Activated B cell treated with CpG ODN at 0.5 μM for 24 hours (primary cell): ENCODE measurements at regions not wholly inside any gene's neighbourhood (a gene's known extent, or its start where the extent isn't known, plus 50 kb on each side); places are given as distances from the start of the nearest gene placed in this dataset.

ENCODE experiments used
- ATAC-seq: fragments of 200-7000 bp; cut with Tn5 transposase; one replicate; pipeline ENCODE4 v1.10.0; 2021; ENCODE audit warnings: low read depth, mild to moderate bottlenecking, moderate library complexity
- CTCF ChIA-PET: fragments of 350-600 bp; sonication (Branson Sonifier 250); formaldehyde crosslinking; loops from one replicate; lab custom pipeline; 2021; ENCODE audit warnings: antibody characterized with exemption; lab: Charles Lee
- POLR2A ChIA-PET: fragments of 350-600 bp; sonication (Branson Sonifier 250); formaldehyde crosslinking; loops from one replicate; lab custom pipeline; 2021; ENCODE audit warnings: antibody characterized with exemption; lab: Charles Lee
- DNase-seq: peaks from one replicate; pipeline ENCODE4 v3.0.0; 2022
- H3K27ac Mint-ChIP-seq: one replicate; pipeline ENCODE4 v1.8.0; 2020; ENCODE audit warnings: mixed read lengths
- H3K27me3 Mint-ChIP-seq: one replicate; pipeline ENCODE4 v1.8.0; 2021; ENCODE audit warnings: mixed read lengths
- H3K36me3 Mint-ChIP-seq: one replicate; pipeline ENCODE4 v1.8.0; 2021; ENCODE audit warnings: low read depth, mixed read lengths
- H3K4me1 Mint-ChIP-seq: one replicate; pipeline ENCODE4 v1.8.0; 2021; ENCODE audit warnings: mixed read lengths
- H3K4me3 Mint-ChIP-seq: one replicate; pipeline ENCODE4 v1.8.0; 2020; ENCODE audit warnings: mild to moderate bottlenecking, mixed read lengths
- H3K9me3 Mint-ChIP-seq: one replicate; pipeline ENCODE4 v1.8.0; 2020; ENCODE audit warnings: mixed read lengths
- CTCF ChIP-seq: fragments of 200-600 bp; IDR thresholded peaks from one replicate; pipeline ENCODE4 v1.8.0; 2022; ENCODE audit warnings: antibody characterized with exemption, mild to moderate bottlenecking
- intact Hi-C: fragments of 100-400 bp; cut with micrococcal nuclease; formaldehyde crosslinking; loops from one replicate; pipeline ENCODE4 v1.15.1; 2024

GRCh38 chr20:39190666-39191570, 228.8 kb downstream of the DHX35 start:
- H3K27me3 Mint-ChIP-seq, result peaks cover 12% of the 10 kb centered on the region
- no peak for ATAC-seq
- DNase-seq, result no peak
- H3K36me3 Mint-ChIP-seq, result no peaks in the 10 kb centered on the region
- no peak overlapping the region for H3K4me3 Mint-ChIP-seq
- H3K27ac Mint-ChIP-seq, result no peak overlapping the region
- POLR2A ChIA-PET, result no interaction called here
- CTCF ChIA-PET, result no interaction called here
- TF ChIP-seq CTCF, result no peak
- H3K4me1 Mint-ChIP-seq, result no peaks in the 10 kb centered on the region
- intact Hi-C loops, result no loop called here
- H3K9me3 Mint-ChIP-seq, result peaks cover 2% of the 10 kb centered on the region

GRCh38 chr20:39188266-39188765, 226.2 kb downstream of the DHX35 start:
- ChIA-PET POLR2A (no interaction called here), CTCF (no interaction called here)
- Mint-ChIP-seq H3K9me3 (peaks cover 4% of the 10 kb centered on the region), H3K4me1 (no peaks in the 10 kb centered on the region), H3K27ac (no peak overlapping the region), H3K4me3 (no peak overlapping the region), H3K36me3 (no peaks in the 10 kb centered on the region), H3K27me3 (peaks cover 2% of the 10 kb centered on the region)
- intact Hi-C loops, result no loop called here
- no peak for DNase-seq
- no peak for ATAC-seq
- TF ChIP-seq CTCF, result no peak

GRCh38 chr20:39181490-39181889, 219.3 kb downstream of the DHX35 start:
- no peak for DNase-seq
- intact Hi-C loops, result no loop called here
- Mint-ChIP-seq H3K4me3 (no peak overlapping the region), H3K27ac (no peak overlapping the region), H3K27me3 (peaks cover 6% of the 10 kb centered on the region), H3K36me3 (no peaks in the 10 kb centered on the region), H3K9me3 (peaks cover 4% of the 10 kb centered on the region), H3K4me1 (no peaks in the 10 kb centered on the region)
- no peak for TF ChIP-seq CTCF
- ChIA-PET POLR2A (no interaction called here), CTCF (no interaction called here)
- ATAC-seq, result no peak

- no peak for ATAC-seq
- DNase-seq, result no peak
- Mint-ChIP-seq H3K9me3 (no peaks in the 10 kb centered on the region), H3K36me3 (no peaks in the 10 kb centered on the region), H3K4me3 (no peak overlapping the region), H3K27me3 (peaks cover 11% of the 10 kb centered on the region), H3K4me1 (no peaks in the 10 kb centered on the region), H3K27ac (no peak overlapping the region)
- intact Hi-C loops, result no loop called here
- ChIA-PET POLR2A (no interaction called here), CTCF (no interaction called here)
- no peak for TF ChIP-seq CTCF
These were observed 214.3 kb downstream of the DHX35 start for GRCh38 chr20:39176457-39176856.

- Mint-ChIP-seq H3K36me3 (no peaks in the 10 kb centered on the region), H3K27ac (no peak overlapping the region), H3K9me3 (no peaks in the 10 kb centered on the region), H3K4me3 (no peak overlapping the region), H3K4me1 (no peaks in the 10 kb centered on the region), H3K27me3 (peaks cover 13% of the 10 kb centered on the region)
- ChIA-PET POLR2A (no interaction called here), CTCF (no interaction called here)
- DNase-seq (no peak), ATAC-seq (no peak)
- intact Hi-C loops, result no loop called here
- no peak for TF ChIP-seq CTCF
These were observed 208.8 kb downstream of the DHX35 start for GRCh38 chr20:39170896-39171463.
